PC-3 (cell line): ENCODE measurements at regions not wholly inside any gene's neighbourhood (a gene's known extent, or its start where the extent isn't known, plus 50 kb on each side); places are given as distances from the start of the nearest gene placed in this dataset.

Experiments used
- ATAC-seq: fragments of 200-7000 bp; cut with Tn5 transposase; 2 replicates; pipeline ENCODE4 v1.9.1; 2020; ENCODE audit warnings: mild to moderate bottlenecking, moderate library complexity
- BruUV-seq: library from RNA; stranded (reverse); fragments of 400-500 nt; replicated peaks from 2 replicates; lab custom pipeline; 2021; lab: Mats Ljungman, UMichigan
- CTCF ChIA-PET: fragments of 300-600 bp; sonication (Branson Sonifier 250); formaldehyde crosslinking; loops from one replicate; lab custom pipeline; 2022; ENCODE audit warnings: antibody characterized with exemption; lab: Charles Lee
- POLR2A ChIA-PET: fragments of 300-600 bp; sonication (Branson Sonifier 250); formaldehyde crosslinking; loops from one replicate; lab custom pipeline; 2022; ENCODE audit warnings: antibody characterized with exemption; ENCODE audit not compliant: unreplicated experiment; lab: Charles Lee
- DNase-seq: peaks from one replicate; pipeline ENCODE4 v3.0.0-alpha.2; 2015
- H2AFZ ChIP-seq: fragments of 300-600 bp; sonication (generic); 2 replicates; pipeline ENCODE4 v1.6.0; 2016; ENCODE audit warnings: antibody characterized with exemption, low read length
- H3F3A ChIP-seq: fragments of 300-600 bp; sonication (generic); one replicate; pipeline ENCODE4 v1.6.0; 2017; ENCODE audit warnings: antibody characterized with exemption, low read length, control low read depth, mild to moderate bottlenecking; ENCODE audit not compliant: unreplicated experiment
- H3K27ac ChIP-seq: fragments of 300-600 bp; sonication (generic); 2 replicates; pipeline ENCODE4 v1.5.1; 2016; ENCODE audit warnings: mild to moderate bottlenecking, low read length
- H3K27me3 ChIP-seq: fragments of 300-600 bp; sonication (generic); 2 replicates; pipeline ENCODE4 v1.6.1; 2016; ENCODE audit warnings: low read length, mixed read lengths
- H3K36me3 ChIP-seq: fragments of 300-600 bp; sonication (generic); 2 replicates; pipeline ENCODE4 v1.6.1; 2016; ENCODE audit warnings: low read depth, mixed run types, low read length, mixed read lengths
- H3K4me1 ChIP-seq: fragments of 300-600 bp; sonication (generic); 2 replicates; pipeline ENCODE4 v1.5.1; 2016; ENCODE audit warnings: low read length; ENCODE audit not compliant: insufficient read depth
- H3K4me2 ChIP-seq: fragments of 300-600 bp; sonication (generic); 2 replicates; pipeline ENCODE4 v1.6.0; 2016; ENCODE audit warnings: low read length
- H3K4me3 ChIP-seq: fragments of 300-600 bp; sonication (generic); 2 replicates; pipeline ENCODE4 v1.5.1; 2016; ENCODE audit warnings: mild to moderate bottlenecking, low read length, mixed read lengths
- H3K79me2 ChIP-seq: fragments of 300-600 bp; sonication (generic); 2 replicates; pipeline ENCODE4 v1.6.1; 2017; ENCODE audit warnings: low read length, mixed read lengths
- H3K9ac ChIP-seq: fragments of 300-600 bp; sonication (generic); 2 replicates; pipeline ENCODE4 v1.6.0; 2016; ENCODE audit warnings: mild to moderate bottlenecking, low read length
- H3K9me2 ChIP-seq: fragments of 300-600 bp; sonication (generic); replicated peaks from 2 replicates; pipeline ENCODE4 v1.6.1; 2016; ENCODE audit warnings: mixed run types, low read length, mixed read lengths
- H3K9me3 ChIP-seq: fragments of 300-600 bp; sonication (generic); 2 replicates; pipeline ENCODE4 v1.6.1; 2016; ENCODE audit warnings: low read length, mixed read lengths
- H4K20me1 ChIP-seq: fragments of 300-600 bp; sonication (generic); 2 replicates; pipeline ENCODE4 v1.6.1; 2016; ENCODE audit warnings: low read length, mixed read lengths
- CTCF ChIP-seq: fragments of 300-600 bp; sonication (generic); conservative IDR thresholded peaks from 2 replicates; pipeline ENCODE4 v1.5.1; 2017; ENCODE audit warnings: antibody characterized with exemption, low read depth, mild to moderate bottlenecking, low read length
- EZH2 ChIP-seq: fragments of 300-600 bp; sonication (generic); IDR thresholded peaks from one replicate; pipeline ENCODE4 v1.6.1; 2017; ENCODE audit warnings: antibody characterized with exemption, mild to moderate bottlenecking, low read length; ENCODE audit not compliant: unreplicated experiment
- EZH2phosphoT487 ChIP-seq: fragments of 300-600 bp; sonication (generic); IDR thresholded peaks from 2 replicates; pipeline ENCODE4 v1.6.1; 2018; ENCODE audit warnings: mild to moderate bottlenecking, antibody characterized with exemption, low read length, borderline replicate concordance
- intact Hi-C: fragments of 100-400 bp; cut with micrococcal nuclease; formaldehyde crosslinking; loops from 2 replicates; pipeline ENCODE4 v1.9.0; 2023

GRCh38 chr6:140572867-140573266, 1198.4 kb upstream of the CITED2 start:
- H3K9me3 ChIP-seq = no peaks in the 10 kb centered on the region
- H3K9ac ChIP-seq = peak overlapping the region; percentile 54; the same call in 1 of the 2 replicates
- H2AFZ ChIP-seq = peak overlapping the region; percentile 43; the same call in 1 of the 2 replicates
- no peak for DNase-seq
- intact Hi-C loops = no loop called here
- H3K27me3 ChIP-seq = no peaks in the 10 kb centered on the region
- CTCF ChIA-PET = no interaction called here
- H3K36me3 ChIP-seq = no peaks in the 10 kb centered on the region
- peak overlapping the region; percentile 63 for H3K4me2 ChIP-seq
- H3K79me2 ChIP-seq = no peaks in the 10 kb centered on the region
- no TSS peak for BruUV-seq
- peaks cover 18% of the 10 kb centered on the region for H3K4me1 ChIP-seq
- no peak overlapping the region for H3K4me3 ChIP-seq
- POLR2A ChIA-PET = interaction anchor here (0.6 kb wide), 1 partner anchor 1200 kb away, joined by 3 read pairs; no protein-coding TSS in a partner anchor
- peaks cover 4% of the 10 kb centered on the region for H3F3A ChIP-seq
- peak overlapping the region; percentile 88 for H3K27ac ChIP-seq
- TF ChIP-seq EZH2 (no peak), CTCF (no peak), EZH2phosphoT487 (no peak)
- no peaks in the 10 kb centered on the region for H4K20me1 ChIP-seq
- no peak for ATAC-seq
- H3K9me2 ChIP-seq = no peaks in the 10 kb centered on the region

GRCh38 chr6:140572129-140572528, 1197.7 kb upstream of the CITED2 start:
- H4K20me1 ChIP-seq = no peaks in the 10 kb centered on the region
- peak; percentile 95 for ATAC-seq
- H3K4me3 ChIP-seq = no peak overlapping the region
- no peaks in the 10 kb centered on the region for H3K27me3 ChIP-seq
- peaks cover 4% of the 10 kb centered on the region for H3F3A ChIP-seq
- TF ChIP-seq CTCF = no peak
- no peak for TF ChIP-seq EZH2
- TF ChIP-seq EZH2phosphoT487 = no peak
- no TSS peak for BruUV-seq
- H3K79me2 ChIP-seq = no peaks in the 10 kb centered on the region
- POLR2A ChIA-PET = no interaction called here
- no peaks in the 10 kb centered on the region for H3K9me3 ChIP-seq
- H3K9me2 ChIP-seq = no peaks in the 10 kb centered on the region
- CTCF ChIA-PET = no interaction called here
- peaks cover 19% of the 10 kb centered on the region for H3K4me1 ChIP-seq
- H2AFZ ChIP-seq = peak overlapping the region; percentile 43; the same call in 1 of the 2 replicates
- DNase-seq = peak; percentile 86
- H3K27ac ChIP-seq = peak overlapping the region; percentile 88
- no peaks in the 10 kb centered on the region for H3K36me3 ChIP-seq
- intact Hi-C loops = no loop called here
- H3K9ac ChIP-seq = peak overlapping the region; percentile 54; the same call in 1 of the 2 replicates
- peak overlapping the region; percentile 63 for H3K4me2 ChIP-seq

GRCh38 chr6:140571145-140571544, 1196.7 kb upstream of the CITED2 start:
- Histone ChIP-seq H3K27me3 (no peaks in the 10 kb centered on the region), H3K9me3 (no peaks in the 10 kb centered on the region), H3K27ac (peak overlapping the region; percentile 88), H3K9me2 (no peaks in the 10 kb centered on the region), H3K36me3 (no peaks in the 10 kb centered on the region), H3F3A (peaks cover 4% of the 10 kb centered on the region), H3K79me2 (no peaks in the 10 kb centered on the region), H3K9ac (no peak overlapping the region), H2AFZ (no peak overlapping the region), H3K4me3 (no peak overlapping the region), H3K4me2 (no peak overlapping the region), H3K4me1 (peaks cover 23% of the 10 kb centered on the region), H4K20me1 (no peaks in the 10 kb centered on the region)
- no peak for TF ChIP-seq EZH2
- no peak for TF ChIP-seq EZH2phosphoT487
- no peak for TF ChIP-seq CTCF
- CTCF ChIA-PET = interaction anchor here (0.7 kb wide), 1 partner anchor 12 kb away, joined by 3 read pairs; no protein-coding TSS in a partner anchor
- ATAC-seq (no peak), DNase-seq (no peak)
- no TSS peak for BruUV-seq
- POLR2A ChIA-PET = no interaction called here
- intact Hi-C loops = no loop called here
